ENCODE measurements at regions not wholly inside any gene's neighbourhood (a gene's known extent, or its start where the extent isn't known, plus 50 kb on each side); places are given as distances from the start of the nearest gene placed in this dataset.
"Not testable (repeated sequence)": the region's sequence is repeated elsewhere in the genome, so short reads cannot be mapped to it uniquely, and the experiment has no call there.

- ATAC-seq (no peak), DNase-seq (no peak)
- H3K4me3 Mint-ChIP-seq = no peak overlapping the region
- H3K27me3 Mint-ChIP-seq (ENCODE audit: low read depth) = no peaks in the 10 kb centered on the region
- no peaks in the 10 kb centered on the region for H3K4me1 Mint-ChIP-seq (ENCODE audit: low read depth)
- no peaks in the 10 kb centered on the region for H3K9me3 Mint-ChIP-seq
- no peaks in the 10 kb centered on the region for H3K36me3 Mint-ChIP-seq (ENCODE audit: insufficient read depth)
Observed at GRCh38 chr2:129009555-129010146, 691.0 kb upstream of the HS6ST1 start.

- Mint-ChIP-seq H3K9me3 (no peaks in the 10 kb centered on the region), H3K36me3 (ENCODE audit: insufficient read depth) (no peaks in the 10 kb centered on the region), H3K4me3 (no peak overlapping the region), H3K4me1 (ENCODE audit: low read depth) (no peaks in the 10 kb centered on the region), H3K27me3 (ENCODE audit: low read depth) (no peaks in the 10 kb centered on the region)
- DNase-seq (no peak), ATAC-seq (no peak)
Observed at GRCh38 chr2:129010262-129010661, 691.6 kb upstream of the HS6ST1 start.

DNA sequence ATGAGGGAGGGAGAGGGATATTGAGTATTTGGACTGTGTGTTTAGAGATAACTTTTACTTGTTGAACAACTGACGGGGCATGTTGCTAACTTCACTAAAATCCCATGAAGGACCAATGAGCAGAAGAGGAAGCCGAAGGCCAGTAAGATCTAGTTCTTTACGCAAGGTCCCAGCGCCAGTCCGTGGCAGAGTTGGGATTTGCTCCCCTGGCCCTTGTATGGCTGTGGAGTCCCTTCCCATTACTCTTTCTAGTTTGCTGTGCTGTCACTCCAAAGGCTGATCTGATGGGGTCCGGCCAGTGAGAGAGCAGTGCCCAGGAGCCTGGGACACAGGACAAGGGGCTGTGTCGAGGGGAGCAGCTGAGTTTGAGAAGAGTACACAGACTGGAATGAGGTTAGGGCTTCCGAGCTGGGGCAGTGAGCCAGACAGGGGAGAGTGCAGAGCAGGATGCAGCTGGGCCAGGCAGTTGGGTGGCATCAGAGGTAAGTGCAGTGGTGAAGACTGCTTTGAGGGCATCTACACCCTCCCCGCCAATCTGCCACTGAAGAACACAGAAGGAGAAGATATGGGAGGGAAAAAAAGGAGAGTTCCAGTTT, 692.9 kb upstream of the HS6ST1 start:
- H3K4me3 Mint-ChIP-seq = no peak overlapping the region
- ATAC-seq (no peak), DNase-seq (no peak)
- H3K27me3 Mint-ChIP-seq (ENCODE audit: low read depth) = no peaks in the 10 kb centered on the region
- H3K4me1 Mint-ChIP-seq (ENCODE audit: low read depth) = no peaks in the 10 kb centered on the region
- H3K9me3 Mint-ChIP-seq = no peaks in the 10 kb centered on the region
- no peaks in the 10 kb centered on the region for H3K36me3 Mint-ChIP-seq (ENCODE audit: insufficient read depth)

- H3K9me3 Mint-ChIP-seq = no peaks in the 10 kb centered on the region
- H3K36me3 Mint-ChIP-seq (ENCODE audit: insufficient read depth) = no peaks in the 10 kb centered on the region
- no peaks in the 10 kb centered on the region for H3K4me1 Mint-ChIP-seq (ENCODE audit: low read depth)
- no peaks in the 10 kb centered on the region for H3K27me3 Mint-ChIP-seq (ENCODE audit: low read depth)
- DNase-seq = no peak
- no peak overlapping the region for H3K4me3 Mint-ChIP-seq
- ATAC-seq = no peak
Observed at GRCh38 chr2:129014432-129014831, 695.8 kb upstream of the HS6ST1 start.

GRCh38 chr2:129015397-129016285, 697.0 kb upstream of the HS6ST1 start:
- no peak overlapping the region for H3K4me3 Mint-ChIP-seq
- H3K4me1 Mint-ChIP-seq (ENCODE audit: low read depth) = no peaks in the 10 kb centered on the region
- H3K9me3 Mint-ChIP-seq = no peaks in the 10 kb centered on the region
- ATAC-seq = no peak
- no peaks in the 10 kb centered on the region for H3K36me3 Mint-ChIP-seq (ENCODE audit: insufficient read depth)
- no peak for DNase-seq
- no peaks in the 10 kb centered on the region for H3K27me3 Mint-ChIP-seq (ENCODE audit: low read depth)

GRCh38 chr2:129016972-129017371, 698.3 kb upstream of the HS6ST1 start:
- DNase-seq (no peak), ATAC-seq (no peak)
- Mint-ChIP-seq H3K4me3 (no peak overlapping the region), H3K9me3 (no peaks in the 10 kb centered on the region), H3K4me1 (ENCODE audit: low read depth) (no peaks in the 10 kb centered on the region), H3K27me3 (ENCODE audit: low read depth) (no peaks in the 10 kb centered on the region), H3K36me3 (ENCODE audit: insufficient read depth) (no peaks in the 10 kb centered on the region)

GRCh38 chr2:129024796-129025195, 706.1 kb upstream of the HS6ST1 start:
- no peak for ATAC-seq
- Mint-ChIP-seq H3K4me1 (ENCODE audit: low read depth) (no peaks in the 10 kb centered on the region), H3K4me3 (no peak overlapping the region), H3K27me3 (ENCODE audit: low read depth) (no peaks in the 10 kb centered on the region), H3K36me3 (ENCODE audit: insufficient read depth) (no peaks in the 10 kb centered on the region), H3K9me3 (peaks cover 5% of the 10 kb centered on the region)
- no peak for DNase-seq

- Mint-ChIP-seq H3K9me3 (peaks cover 9% of the 10 kb centered on the region), H3K4me1 (ENCODE audit: low read depth) (no peaks in the 10 kb centered on the region), H3K36me3 (ENCODE audit: insufficient read depth) (no peaks in the 10 kb centered on the region), H3K27me3 (ENCODE audit: low read depth) (no peaks in the 10 kb centered on the region), H3K4me3 (no peak overlapping the region)
- DNase-seq (no peak), ATAC-seq (no peak)
Observed at GRCh38 chr2:129035992-129036391, 717.3 kb upstream of the HS6ST1 start.

DNA sequence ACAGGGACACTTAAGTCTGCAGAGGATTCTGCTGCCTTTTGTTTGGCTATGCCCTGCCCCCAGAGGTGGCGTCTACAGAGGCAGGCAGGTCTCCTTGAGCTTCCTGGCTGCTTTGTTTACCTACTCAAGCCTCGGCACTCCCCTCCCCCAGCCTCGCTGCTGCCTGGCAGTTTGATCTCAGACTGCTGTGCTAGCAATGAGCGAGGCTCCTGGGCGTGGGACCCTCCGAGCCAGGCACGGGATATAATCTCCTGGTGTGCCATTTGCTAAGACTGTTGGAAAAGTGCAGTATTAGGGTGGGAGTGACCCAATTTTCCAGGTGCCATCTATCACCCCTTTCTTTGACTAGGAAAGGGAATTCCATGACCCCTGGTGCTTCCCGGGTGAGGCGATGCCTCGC, 725.0 kb upstream of the HS6ST1 start:
- not testable (repeated sequence) for ATAC-seq; DNase-seq; H3K4me1 Mint-ChIP-seq (ENCODE audit: low read depth); H3K4me3 Mint-ChIP-seq; H3K36me3 Mint-ChIP-seq (ENCODE audit: insufficient read depth); H3K27me3 Mint-ChIP-seq (ENCODE audit: low read depth)
- H3K9me3 Mint-ChIP-seq = peaks cover 21% of the 10 kb centered on the region

DNA sequence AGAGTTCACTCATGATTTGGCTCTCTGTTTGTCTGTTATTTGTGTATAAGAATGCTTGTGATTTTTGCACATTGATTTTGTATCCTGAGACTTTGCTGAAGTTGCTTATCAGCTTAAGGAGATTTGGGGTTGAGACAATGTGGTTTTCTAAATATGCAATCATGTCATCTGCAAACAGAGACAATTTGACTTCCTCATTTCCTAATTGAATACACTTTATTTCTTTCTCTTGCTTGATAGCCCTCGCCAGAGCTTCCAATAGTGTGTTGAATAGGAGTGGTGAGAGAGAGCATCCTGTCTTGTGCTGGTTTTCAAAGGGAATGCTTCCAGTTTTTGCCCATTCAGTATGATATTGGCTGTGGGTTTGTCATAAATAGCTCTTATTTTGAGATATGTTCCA, 727.8 kb upstream of the HS6ST1 start:
- not testable (repeated sequence) for ATAC-seq; H3K27me3 Mint-ChIP-seq (ENCODE audit: low read depth); DNase-seq; H3K36me3 Mint-ChIP-seq (ENCODE audit: insufficient read depth); H3K4me3 Mint-ChIP-seq; H3K4me1 Mint-ChIP-seq (ENCODE audit: low read depth)
- H3K9me3 Mint-ChIP-seq = peaks cover 13% of the 10 kb centered on the region

GRCh38 chr2:129050101-129050500, 731.4 kb upstream of the HS6ST1 start:
- ATAC-seq (no peak), DNase-seq (no peak)
- Mint-ChIP-seq H3K36me3 (ENCODE audit: insufficient read depth) (no peaks in the 10 kb centered on the region), H3K9me3 (peaks cover 6% of the 10 kb centered on the region), H3K4me3 (no peak overlapping the region), H3K4me1 (ENCODE audit: low read depth) (no peaks in the 10 kb centered on the region), H3K27me3 (ENCODE audit: low read depth) (no peaks in the 10 kb centered on the region)

- Mint-ChIP-seq H3K4me1 (ENCODE audit: low read depth) (no peaks in the 10 kb centered on the region), H3K36me3 (ENCODE audit: insufficient read depth) (no peaks in the 10 kb centered on the region), H3K27me3 (ENCODE audit: low read depth) (no peaks in the 10 kb centered on the region), H3K9me3 (no peaks in the 10 kb centered on the region), H3K4me3 (no peak overlapping the region)
- ATAC-seq (no peak), DNase-seq (no peak)
Observed at GRCh38 chr2:129055242-129055641, 736.6 kb upstream of the HS6ST1 start.

- no peak overlapping the region for H3K4me3 Mint-ChIP-seq
- no peaks in the 10 kb centered on the region for H3K9me3 Mint-ChIP-seq
- H3K27me3 Mint-ChIP-seq (ENCODE audit: low read depth) = no peaks in the 10 kb centered on the region
- ATAC-seq (no peak), DNase-seq (no peak)
- no peaks in the 10 kb centered on the region for H3K4me1 Mint-ChIP-seq (ENCODE audit: low read depth)
- no peaks in the 10 kb centered on the region for H3K36me3 Mint-ChIP-seq (ENCODE audit: insufficient read depth)
Observed at GRCh38 chr2:129055824-129056223, 737.2 kb upstream of the HS6ST1 start.

DNA sequence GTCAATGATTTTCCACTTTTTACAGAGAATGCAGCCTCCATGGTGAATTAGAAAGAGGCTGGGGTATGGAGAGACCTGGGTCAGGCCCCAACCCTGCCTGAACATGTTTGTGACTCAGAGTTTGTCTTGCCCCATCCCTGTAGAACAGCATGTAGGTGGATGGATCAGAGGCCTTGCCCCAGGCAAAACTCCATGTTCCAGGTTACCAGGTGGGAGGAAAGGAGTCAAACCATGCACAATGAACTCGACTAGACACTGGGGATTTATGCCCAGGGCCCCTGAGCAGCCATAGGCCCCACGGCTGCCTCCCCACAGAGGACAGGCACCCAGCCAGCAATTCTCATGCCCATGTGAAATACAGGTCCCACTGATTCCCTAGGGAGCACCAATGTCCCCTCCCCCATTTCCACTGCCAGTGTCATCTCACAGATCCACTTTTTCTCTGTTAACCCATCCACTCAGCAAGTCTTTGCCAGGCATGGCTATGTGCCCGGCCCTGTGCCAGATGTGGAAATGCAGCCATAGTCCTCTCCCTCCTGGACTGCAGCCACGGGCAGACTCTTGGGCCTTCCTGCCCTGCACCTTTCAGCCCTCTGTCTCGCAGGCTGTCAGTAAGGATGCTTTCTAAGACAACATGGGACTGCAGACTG, 737.8 kb upstream of the HS6ST1 start:
- H3K9me3 Mint-ChIP-seq = no peaks in the 10 kb centered on the region
- ATAC-seq (no peak), DNase-seq (no peak)
- H3K4me3 Mint-ChIP-seq = no peak overlapping the region
- H3K36me3 Mint-ChIP-seq (ENCODE audit: insufficient read depth) = no peaks in the 10 kb centered on the region
- no peaks in the 10 kb centered on the region for H3K27me3 Mint-ChIP-seq (ENCODE audit: low read depth)
- H3K4me1 Mint-ChIP-seq (ENCODE audit: low read depth) = no peaks in the 10 kb centered on the region

All from activated T-cell treated with anti-CD3 and anti-CD28 coated beads, Interleukin-2, amount 50 U/mL, for 4 hours (primary cell).